IPS DF 4.7 (cell line): ENCODE measurements at regions not wholly inside any gene's neighbourhood (a gene's known extent, or its start where the extent isn't known, plus 50 kb on each side); places are given as distances from the start of the nearest gene placed in this dataset.

Source experiments
- DNase-seq: peaks from one replicate; pipeline ENCODE4 v3.0.0-alpha.2; 2013; ENCODE audit warnings: low spot score; ENCODE audit errors: extremely low read depth

DNA sequence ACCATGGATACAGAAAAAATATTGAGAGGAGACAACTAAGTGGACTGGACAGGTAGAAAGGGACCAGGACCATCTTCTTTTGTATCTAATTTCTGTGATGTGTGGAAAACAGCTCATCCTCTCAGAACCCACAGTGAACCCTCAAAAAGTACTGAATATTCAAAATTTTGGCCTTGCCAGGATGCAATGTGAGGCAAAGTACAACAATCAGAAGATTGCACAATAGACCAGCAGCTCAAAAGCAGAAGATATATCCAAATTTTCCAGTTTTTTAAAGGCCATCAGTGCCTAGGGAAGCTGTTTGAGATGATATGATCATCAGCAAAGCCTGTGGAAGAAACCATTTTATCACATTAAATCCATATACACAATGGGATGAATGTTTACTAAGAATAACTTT is 973.3 kb upstream of the MIR17HG start:
- DNase-seq = no peak

GRCh38 chr13:90375851-90376250 is 971.6 kb upstream of the MIR17HG start:
- no peak for DNase-seq

DNA sequence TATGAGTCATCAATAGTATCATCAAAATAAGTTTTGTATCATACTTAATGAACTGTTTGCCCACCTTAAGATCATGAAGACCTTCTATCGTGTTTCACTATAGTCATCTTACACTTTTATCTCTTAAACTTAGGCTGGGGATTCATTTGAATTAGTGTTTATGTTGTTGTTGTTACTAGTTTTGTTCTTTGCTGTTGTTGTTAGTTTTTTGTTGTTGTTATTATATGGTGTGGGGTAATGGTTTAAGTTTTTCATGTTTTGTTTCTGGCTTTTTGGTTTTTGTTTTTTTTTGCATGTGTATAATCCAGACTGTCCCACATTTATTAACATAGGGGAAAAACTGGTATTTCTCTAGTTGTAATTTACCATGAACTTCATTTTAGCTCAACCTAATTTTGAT is 965.1 kb upstream of the MIR17HG start:
- DNase-seq = no peak

DNA sequence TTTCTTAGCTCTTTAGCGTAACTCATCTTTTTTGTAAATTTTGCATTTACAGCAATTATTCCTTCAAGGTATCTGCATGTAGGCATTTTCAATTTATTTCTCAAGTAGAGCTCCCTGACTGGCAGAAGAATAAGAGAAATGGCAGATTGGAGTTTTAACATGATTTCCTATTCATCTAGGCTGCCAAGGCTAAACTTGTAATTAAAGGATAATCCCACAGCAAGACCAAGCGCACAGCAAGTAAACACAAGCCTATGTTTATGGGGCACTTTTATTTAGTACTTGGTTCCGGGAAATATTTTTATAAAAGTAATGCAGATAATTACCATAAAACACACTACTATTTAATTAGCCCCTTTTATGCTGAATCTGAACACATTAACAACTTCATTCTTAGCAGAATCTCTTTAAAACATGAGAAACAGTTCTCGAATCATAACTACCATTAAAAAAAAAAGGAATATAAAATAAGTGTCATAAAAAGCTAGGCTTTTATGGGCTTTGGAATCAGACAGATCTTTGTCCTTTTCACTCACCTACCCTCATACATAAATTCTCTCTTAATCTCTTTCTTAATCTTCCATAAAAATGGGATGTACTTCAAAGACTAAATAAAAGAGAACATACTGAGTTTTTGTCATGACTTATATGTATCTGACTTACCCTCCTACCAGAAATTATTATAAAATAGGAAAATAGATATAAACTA is 961.6 kb upstream of the MIR17HG start:
- no peak for DNase-seq

GRCh38 chr13:90388887-90389452 is 958.5 kb upstream of the MIR17HG start:
- DNase-seq = no peak

DNA sequence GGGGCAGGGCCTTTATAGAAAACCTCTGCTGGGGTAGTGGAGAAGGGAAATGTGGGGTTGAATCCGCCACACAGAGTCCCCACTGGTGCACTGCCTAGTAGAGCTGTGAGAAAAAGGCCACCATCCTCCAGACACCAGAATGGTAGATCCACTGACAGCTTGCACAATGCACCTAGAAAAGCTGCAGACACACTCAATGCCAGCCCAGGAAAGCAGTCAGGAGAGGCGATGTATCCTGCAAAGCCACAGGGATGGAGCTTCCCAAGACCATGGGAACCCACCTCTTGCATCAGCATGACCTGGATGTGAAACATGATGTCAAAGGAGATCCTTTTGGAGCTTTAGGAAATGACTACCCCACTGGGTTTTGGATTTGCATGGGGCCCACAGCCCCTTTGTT is 958.0 kb upstream of the MIR17HG start:
- no peak for DNase-seq

DNA sequence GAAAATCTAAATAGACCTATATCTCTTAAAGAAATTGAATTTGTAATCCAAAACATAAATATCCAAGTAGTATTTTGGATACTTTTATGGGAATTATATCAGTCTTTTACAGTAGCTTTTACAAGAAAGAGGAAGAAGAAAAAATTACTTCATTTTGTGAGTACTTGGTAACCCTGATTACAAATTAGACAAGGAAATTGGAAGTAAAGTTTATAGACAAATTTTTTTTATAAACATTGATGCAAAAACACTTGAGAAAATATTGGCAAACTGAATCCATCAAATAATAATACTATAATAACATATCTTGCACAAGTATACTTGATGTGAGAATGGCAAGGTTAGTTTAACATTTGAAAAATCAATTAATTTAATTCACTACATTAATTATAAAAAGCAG is 954.1 kb upstream of the MIR17HG start:
- no peak for DNase-seq

DNA sequence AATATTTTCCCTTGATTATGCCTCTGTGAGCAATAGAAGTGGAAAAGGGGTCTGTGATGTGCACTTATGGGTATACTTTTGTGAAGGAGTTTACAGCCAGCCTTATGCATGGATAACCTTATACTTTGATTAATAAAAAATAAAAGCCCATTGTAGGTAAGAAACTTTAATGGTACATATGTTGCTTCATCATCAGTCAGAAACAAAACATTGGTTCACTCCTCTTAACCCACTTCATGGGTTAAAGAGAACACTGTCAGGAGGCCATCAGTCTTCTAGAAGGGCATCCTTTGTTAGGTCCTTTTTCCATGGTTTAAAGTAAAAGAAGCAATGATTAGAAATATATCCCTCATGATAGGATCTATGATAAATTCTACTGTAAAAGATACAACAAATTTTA is 952.1 kb upstream of the MIR17HG start:
- DNase-seq = no peak

GRCh38 chr13:90395846-90396245 is 951.6 kb upstream of the MIR17HG start:
- no peak for DNase-seq

- DNase-seq = no peak
Measured at GRCh38 chr13:90396266-90396665, 951.2 kb upstream of the MIR17HG start.

DNA sequence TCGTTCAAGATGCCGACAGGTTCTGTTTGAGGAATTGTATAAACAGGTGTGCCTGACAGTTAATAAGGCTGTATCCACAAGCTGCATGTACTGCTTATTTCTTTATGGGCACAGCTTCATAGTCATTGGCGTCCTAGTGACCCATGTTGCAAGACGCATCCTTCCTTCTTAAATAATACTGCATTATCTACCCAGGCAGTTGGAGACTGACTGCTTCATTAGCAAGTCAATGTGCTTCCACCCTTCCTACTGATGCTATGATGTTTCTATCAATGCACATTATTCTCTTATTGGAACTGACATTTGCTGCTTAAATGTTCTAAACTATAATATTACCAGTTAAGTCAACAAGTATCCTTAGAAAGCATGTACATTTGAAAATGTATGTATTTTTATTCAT is 950.0 kb upstream of the MIR17HG start:
- no peak for DNase-seq

- DNase-seq = no peak
Measured at GRCh38 chr13:90400372-90400771, 947.1 kb upstream of the MIR17HG start.

DNA sequence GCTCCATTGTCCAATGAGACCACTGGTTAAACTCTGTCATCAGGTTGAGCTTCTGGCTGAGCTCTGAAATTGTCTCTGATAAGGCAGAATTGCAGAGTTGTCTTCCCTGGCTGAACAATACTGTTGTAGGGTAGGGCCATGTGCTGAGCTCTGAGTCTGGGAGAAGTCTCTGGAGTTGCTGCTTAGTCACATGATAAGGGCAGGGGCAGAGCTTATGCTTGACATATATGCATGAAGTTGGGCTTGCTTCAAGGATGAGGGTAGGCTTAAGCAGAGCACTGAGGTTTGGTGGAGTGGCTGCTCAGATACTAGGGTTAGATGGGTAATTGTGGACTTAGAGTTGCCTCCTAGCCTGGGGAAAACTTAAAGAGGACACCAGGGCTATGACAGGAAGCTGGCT is 946.3 kb upstream of the MIR17HG start:
- no peak for DNase-seq

DNA sequence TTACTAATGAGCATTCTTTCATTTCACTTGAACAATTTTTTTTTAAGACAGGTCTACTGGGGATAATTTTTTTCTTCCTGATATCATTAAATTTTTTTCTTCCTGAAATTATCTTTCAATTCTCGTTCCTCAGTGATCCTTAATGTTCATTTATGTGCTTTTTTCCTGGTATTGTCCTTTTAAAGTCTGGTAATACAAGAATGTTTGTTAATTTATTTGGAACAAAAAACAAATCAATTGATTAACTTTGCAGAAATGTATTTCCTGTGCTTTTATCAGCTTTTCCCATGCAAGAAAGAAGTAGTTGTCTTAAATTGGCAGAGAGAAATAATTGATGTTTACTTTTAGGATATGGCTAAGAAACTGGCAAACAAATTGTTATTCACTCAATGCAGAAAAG is 945.4 kb upstream of the MIR17HG start:
- DNase-seq = no peak

DNA sequence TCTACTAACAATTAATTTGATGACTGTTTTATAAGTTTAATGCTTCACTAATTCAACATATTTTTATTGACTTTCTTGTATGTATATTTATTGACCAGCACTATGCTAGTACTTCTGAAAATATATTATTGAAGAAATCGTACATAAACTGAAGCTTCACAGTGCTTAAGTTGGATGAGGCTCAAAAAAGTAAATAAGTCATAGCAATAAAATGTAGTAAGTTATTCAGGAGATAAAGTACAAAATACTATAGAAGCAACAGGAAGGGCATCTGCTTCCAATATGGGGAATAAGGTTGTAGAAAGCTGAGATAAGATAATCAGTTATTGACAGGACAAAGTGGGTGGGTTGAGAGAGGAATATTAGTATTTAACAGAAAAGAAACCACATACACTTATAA is 944.9 kb upstream of the MIR17HG start:
- no peak for DNase-seq

DNA sequence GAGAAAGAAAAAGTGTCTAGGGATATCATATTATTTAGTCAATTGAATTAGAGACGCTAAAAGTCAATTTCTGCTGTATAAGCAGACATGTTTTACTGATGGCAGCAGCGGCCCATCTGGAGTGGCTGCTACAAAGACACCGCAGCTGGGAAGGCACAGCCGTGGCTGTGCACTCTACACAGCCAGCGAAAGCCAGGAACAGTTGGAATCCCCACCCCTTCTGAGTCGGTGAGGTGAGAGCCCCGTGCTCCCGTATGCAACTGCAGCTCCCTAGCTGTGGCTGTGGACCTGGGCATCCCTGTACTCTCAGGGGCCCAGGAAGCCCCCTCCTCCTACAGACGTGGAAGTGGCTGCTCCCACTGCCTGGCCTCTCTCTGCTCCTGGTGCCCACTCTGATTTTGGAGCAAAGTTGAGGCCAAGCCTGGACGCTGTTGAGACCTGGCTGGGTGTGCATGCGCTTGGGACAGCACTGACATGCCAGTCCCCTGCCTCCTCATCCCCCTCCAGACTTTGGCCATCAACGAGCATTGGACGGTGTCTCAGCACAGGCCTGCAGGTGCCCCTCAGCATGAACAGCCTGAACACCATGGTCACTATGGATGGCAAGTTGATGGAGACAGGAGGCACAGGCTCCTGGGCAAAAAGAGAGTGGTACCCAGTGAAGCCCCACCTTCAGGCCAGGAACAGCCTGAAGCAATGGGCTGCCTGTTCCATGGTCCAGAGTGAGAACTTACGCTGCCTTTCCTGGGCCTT is 944.0 kb upstream of the MIR17HG start:
- no peak for DNase-seq

DNA sequence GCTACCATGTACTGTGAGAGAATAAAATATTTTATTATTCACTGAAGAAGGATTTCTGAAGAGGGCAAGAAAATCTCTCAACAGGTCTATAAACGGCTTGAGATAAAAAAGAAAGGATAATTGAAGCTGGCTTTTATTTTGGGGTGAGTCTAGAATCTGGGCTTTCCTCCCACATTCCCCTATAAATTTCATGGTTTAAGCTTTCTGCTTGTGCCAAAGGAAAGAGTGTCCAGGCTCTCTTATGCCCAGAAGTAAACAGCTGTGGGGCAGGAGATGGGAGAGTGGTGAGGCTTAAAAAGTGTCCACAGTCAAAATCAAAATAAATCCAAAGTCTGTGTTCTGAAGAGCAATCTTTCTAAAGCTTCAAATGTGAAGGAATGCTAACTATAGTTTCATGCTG is 942.2 kb upstream of the MIR17HG start:
- no peak for DNase-seq

- no peak for DNase-seq
Measured at GRCh38 chr13:90412980-90413379, 934.5 kb upstream of the MIR17HG start.

DNA sequence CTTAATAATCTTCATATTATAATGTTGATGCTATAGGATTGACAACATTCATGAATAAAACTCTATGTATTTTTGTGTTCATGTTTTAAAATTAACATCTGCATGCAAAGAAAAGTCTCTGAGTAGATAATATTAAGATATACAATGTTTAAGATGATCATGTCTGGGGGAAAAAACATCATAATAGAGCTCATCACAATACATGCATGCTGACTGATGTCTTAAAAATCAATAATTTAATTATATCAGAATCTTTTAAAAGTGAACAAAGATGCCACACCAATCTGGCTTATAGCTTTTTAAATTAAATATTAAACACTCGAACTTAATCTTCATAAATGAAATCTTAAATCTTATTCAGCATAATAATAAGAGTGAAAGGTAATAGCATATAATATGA is 933.9 kb upstream of the MIR17HG start:
- DNase-seq = no peak

GRCh38 chr13:90414691-90415596 is 932.5 kb upstream of the MIR17HG start:
- no peak for DNase-seq

DNA sequence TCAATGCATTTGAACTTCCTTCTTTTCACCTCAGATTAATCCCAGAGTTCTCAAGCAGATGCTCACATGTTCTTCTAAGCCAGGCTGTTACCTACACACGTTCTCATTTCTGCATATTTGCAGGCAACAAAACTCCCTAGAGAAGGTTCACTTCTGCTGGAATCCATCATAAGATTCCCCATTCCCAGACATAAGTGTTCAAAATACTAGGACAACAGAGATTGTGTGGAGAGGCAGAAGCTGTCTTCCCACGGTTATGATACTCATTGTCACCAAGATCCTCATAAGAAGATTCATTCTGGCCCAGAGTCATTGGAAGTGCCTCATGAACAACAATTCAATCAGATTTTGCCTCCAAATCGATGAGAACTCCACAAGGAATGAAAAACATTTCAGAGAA is 931.6 kb upstream of the MIR17HG start:
- no peak for DNase-seq

GRCh38 chr13:90416519-90416918 is 931.0 kb upstream of the MIR17HG start:
- DNase-seq = no peak
